Cardiac muscle cell (in vitro differentiated cells and primary cell): ENCODE measurements at regions not wholly inside any gene's neighbourhood (a gene's known extent, or its start where the extent isn't known, plus 50 kb on each side); places are given as distances from the start of the nearest gene placed in this dataset.

Source experiments
- DNase-seq, 2 donors: peaks; one replicate each; pipeline versions ENCODE4 v3.0.0 to v3.0.0-alpha.2; 2010 to 2017; ENCODE audit warnings: low read depth in 1 of 2, low spot score in 1 of 2
- H3K27ac ChIP-seq: fragments of 200-600 bp; sonication (generic); 2 replicates; pipeline ENCODE4 v1.5.1; 2016
- H3K27me3 ChIP-seq: fragments of 200-600 bp; sonication (generic); 2 replicates; pipeline ENCODE4 v1.6.0; 2016; ENCODE audit warnings: control low read depth
- H3K36me3 ChIP-seq: fragments of 200-600 bp; sonication (generic); 2 replicates; pipeline ENCODE4 v1.5.1; 2016; ENCODE audit warnings: control low read depth
- H3K4me1 ChIP-seq: fragments of 200-600 bp; sonication (generic); 2 replicates; pipeline ENCODE4 v1.8.1; 2017; ENCODE audit warnings: low read depth, mild to moderate bottlenecking, mixed run types
- H3K4me3 ChIP-seq: fragments of 200-600 bp; sonication (generic); 2 replicates; pipeline ENCODE4 v1.5.1; 2016; ENCODE audit warnings: mild to moderate bottlenecking
- H3K9me3 ChIP-seq: fragments of 200-600 bp; sonication (generic); 2 replicates; pipeline ENCODE4 v1.5.1; 2017; ENCODE audit warnings: low read depth, mild to moderate bottlenecking, control low read depth
- CTCF ChIP-seq: IDR thresholded peaks from 2 replicates; pipeline ENCODE4 v1.5.1; 2012; ENCODE audit warnings: low read depth, mild to moderate bottlenecking, low read length

GRCh38 chr6:105759015-105759414, 327.1 kb upstream of the PRDM1 start:
- no peak for TF ChIP-seq CTCF
- H3K4me1 ChIP-seq, result no peaks in the 10 kb centered on the region
- H3K27me3 ChIP-seq, result no peaks in the 10 kb centered on the region
- DNase-seq, result no peak
- H3K27ac ChIP-seq, result no peak overlapping the region
- H3K36me3 ChIP-seq, result no peaks in the 10 kb centered on the region
- no peak overlapping the region for H3K4me3 ChIP-seq
- no peaks in the 10 kb centered on the region for H3K9me3 ChIP-seq

GRCh38 chr6:105757512-105758200, 328.5 kb upstream of the PRDM1 start:
- no peak overlapping the region for H3K4me3 ChIP-seq
- no peaks in the 10 kb centered on the region for H3K4me1 ChIP-seq
- H3K36me3 ChIP-seq, result no peaks in the 10 kb centered on the region
- no peaks in the 10 kb centered on the region for H3K27me3 ChIP-seq
- no peak overlapping the region for H3K27ac ChIP-seq
- no peak for DNase-seq
- no peak for TF ChIP-seq CTCF
- H3K9me3 ChIP-seq, result no peaks in the 10 kb centered on the region

- Histone ChIP-seq H3K9me3 (no peaks in the 10 kb centered on the region), H3K4me3 (no peak overlapping the region), H3K27ac (no peak overlapping the region), H3K36me3 (no peaks in the 10 kb centered on the region), H3K27me3 (no peaks in the 10 kb centered on the region), H3K4me1 (no peaks in the 10 kb centered on the region)
- DNase-seq, result no peak
- no peak for TF ChIP-seq CTCF
Observed at GRCh38 chr6:105755885-105756284, 330.3 kb upstream of the PRDM1 start.

GRCh38 chr6:105753620-105754211, 332.4 kb upstream of the PRDM1 start:
- H3K36me3 ChIP-seq, result no peaks in the 10 kb centered on the region
- H3K4me3 ChIP-seq, result no peak overlapping the region
- no peak for TF ChIP-seq CTCF
- no peaks in the 10 kb centered on the region for H3K9me3 ChIP-seq
- no peaks in the 10 kb centered on the region for H3K27me3 ChIP-seq
- no peak for DNase-seq
- H3K4me1 ChIP-seq, result no peaks in the 10 kb centered on the region
- H3K27ac ChIP-seq, result no peak overlapping the region

GRCh38 chr6:105753207-105753606, 332.9 kb upstream of the PRDM1 start:
- no peak overlapping the region for H3K27ac ChIP-seq
- H3K9me3 ChIP-seq, result no peaks in the 10 kb centered on the region
- no peak for TF ChIP-seq CTCF
- no peaks in the 10 kb centered on the region for H3K36me3 ChIP-seq
- H3K27me3 ChIP-seq, result no peaks in the 10 kb centered on the region
- no peak overlapping the region for H3K4me3 ChIP-seq
- DNase-seq, result no peak
- no peaks in the 10 kb centered on the region for H3K4me1 ChIP-seq
